HG03139 (cell line): ENCODE measurements at regions not wholly inside any gene's neighbourhood (a gene's known extent, or its start where the extent isn't known, plus 50 kb on each side); places are given as distances from the start of the nearest gene placed in this dataset.

ENCODE experiments used
- ATAC-seq: cut with Tn5 transposase; IDR thresholded peaks from one replicate; pipeline ENCODE4 v1.9.1; 2021; ENCODE audit not compliant: unreplicated experiment

DNA sequence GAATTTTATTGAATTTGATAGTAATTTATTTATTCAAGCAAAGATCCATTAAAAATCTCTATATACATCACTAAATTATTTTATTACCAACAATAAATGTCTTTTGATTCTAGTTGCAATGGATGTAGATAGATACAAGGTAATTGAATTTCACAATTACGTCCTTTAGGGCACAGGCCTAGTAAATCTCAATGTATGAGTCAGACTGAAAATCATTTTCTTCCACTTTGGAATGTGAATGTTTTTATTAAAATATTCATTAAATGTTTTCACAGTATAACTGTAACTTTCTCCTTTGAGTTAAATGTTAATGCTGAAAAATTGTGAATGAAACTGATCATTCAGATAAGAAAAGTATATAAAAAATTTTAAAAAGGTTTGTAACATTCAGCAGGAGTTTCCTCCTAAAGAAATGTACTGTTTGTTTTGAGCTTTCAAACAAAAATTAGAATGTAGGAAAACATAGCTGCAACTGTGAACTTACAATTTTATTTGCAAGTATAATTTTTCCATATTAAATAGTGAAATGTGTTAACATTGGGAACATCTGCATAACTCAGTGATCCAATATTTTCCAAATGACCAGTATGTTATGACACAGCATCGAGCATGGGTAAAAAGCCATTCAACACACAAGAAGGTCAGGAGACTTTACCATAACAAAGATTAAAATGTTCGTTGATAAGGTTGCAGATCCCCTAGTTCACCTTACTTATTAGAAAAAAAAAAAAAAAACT is 663.7 kb downstream of the METTL4 start:
- ATAC-seq: no peak

GRCh38 chr18:1914489-1914888 is 656.8 kb downstream of the METTL4 start:
- no peak for ATAC-seq

GRCh38 chr18:1916869-1917523 is 654.3 kb downstream of the METTL4 start:
- no peak for ATAC-seq

- no peak for ATAC-seq
Measured at GRCh38 chr18:1917569-1917968, 653.7 kb downstream of the METTL4 start.

DNA sequence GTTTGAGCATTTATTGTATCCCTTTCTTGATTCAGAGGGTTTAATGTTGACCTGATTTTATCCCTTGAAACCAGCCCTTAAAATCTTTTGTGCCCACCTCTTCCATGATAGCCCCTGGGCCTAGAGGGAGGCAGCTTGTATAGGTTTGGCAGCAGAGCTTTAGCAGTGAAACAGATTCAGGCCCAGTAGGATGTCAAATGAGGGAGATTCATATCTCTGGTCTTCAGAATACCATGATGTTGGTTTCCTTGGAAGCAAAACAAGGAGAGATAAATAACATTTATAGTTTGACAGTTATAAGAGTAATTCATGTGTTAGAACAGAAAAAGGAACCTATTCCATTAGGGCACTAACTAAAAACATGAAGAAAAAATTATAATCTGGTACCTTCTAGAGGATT is 649.2 kb downstream of the METTL4 start:
- no peak for ATAC-seq

DNA sequence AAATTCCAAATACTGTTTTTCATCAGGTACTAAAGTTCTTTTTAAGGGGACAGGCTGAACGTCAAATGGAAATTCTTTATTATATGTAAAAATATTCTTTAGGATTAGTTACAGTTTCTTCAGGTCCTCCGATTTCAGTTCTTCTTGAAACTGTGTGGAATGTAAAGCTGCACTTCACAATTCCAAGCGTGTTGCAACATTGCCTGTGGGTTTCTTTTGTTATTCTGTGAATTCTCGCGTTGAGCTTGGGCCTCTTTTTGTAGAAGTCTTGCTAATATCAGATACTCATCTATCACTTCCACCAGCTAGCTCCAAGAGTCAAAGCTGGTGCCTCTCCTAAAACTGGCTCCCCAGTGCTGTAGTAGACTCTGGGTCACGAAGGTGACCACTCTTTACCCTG is 642.6 kb downstream of the METTL4 start:
- no peak for ATAC-seq

DNA sequence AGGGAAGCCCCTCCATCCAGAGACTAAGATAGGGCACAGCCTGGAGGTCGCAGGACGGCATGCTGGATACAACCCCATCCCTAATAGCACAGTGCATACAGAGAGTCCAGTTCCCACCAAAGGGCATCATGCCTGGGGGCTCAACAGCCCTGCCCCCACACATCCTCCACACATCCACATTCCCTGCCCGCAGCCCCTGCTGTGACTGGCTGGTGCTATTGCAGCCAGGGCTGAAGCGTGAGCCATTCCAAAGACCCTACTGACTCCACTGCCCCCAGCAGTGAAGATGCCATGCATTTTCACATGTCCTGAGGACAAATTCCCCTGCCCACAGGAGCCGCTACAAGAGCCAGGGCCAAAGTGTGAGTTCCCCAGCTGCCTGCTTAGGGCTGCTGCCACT is 641.6 kb downstream of the METTL4 start:
- ATAC-seq: no peak

GRCh38 chr18:1930291-1931270 is 640.7 kb downstream of the METTL4 start:
- ATAC-seq: no peak

DNA sequence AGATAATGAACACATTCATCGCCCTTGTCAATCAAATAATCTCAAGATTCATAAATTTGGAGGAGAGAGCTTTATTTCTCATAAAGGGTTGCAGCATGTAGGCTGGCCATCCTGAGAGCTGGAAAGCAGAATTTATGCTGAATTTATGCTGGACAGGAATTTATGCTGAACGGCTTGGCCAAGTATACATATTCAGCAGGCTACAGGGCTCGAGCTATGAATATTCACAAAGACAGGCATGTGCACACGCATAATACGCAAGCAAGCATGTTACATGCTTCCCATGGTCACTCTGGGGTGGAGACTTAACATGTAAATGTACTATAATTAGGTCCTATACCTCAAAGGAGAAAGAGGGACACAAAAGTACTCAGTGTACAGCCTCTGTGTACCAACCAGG is 618.8 kb downstream of the METTL4 start:
- ATAC-seq: no peak

DNA sequence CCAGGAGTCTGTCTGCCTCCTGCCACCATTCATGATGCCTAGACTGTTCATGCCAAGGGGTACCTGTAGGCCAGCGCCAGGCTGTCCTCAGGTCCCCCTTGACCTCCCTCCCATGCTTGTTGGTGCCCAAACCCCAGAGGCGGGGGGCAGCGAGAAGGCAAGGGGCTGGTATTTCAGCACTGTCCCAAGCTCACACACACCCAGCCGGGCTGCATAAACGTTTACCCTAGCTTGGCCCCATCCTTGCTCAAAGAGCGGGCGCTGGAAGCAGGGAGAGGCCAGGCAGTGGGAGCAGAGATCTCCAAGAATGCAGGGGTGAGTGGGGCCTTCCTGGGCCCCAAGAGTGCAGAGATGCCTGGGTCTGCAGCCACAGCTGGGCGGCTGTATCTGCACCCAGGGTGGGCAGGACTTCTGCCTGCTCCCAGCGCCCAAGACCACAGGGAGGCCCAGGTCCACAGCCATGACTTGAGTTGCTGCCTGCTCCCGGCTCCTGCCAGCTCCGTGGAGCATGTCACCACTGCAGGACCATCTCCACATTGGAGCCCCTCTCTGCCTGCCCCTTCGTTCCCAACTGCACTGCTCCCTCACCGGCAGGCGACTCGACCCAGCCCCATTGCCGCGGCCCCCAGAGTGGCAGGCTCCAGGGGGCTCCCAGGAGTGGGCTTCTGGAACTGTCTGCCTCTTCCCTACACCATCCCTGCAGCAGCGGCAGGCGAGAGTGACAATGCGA is 616.6 kb downstream of the METTL4 start:
- ATAC-seq: no peak

- ATAC-seq: no peak
Measured at GRCh38 chr18:1958798-1959197, 612.5 kb downstream of the METTL4 start.

- no peak for ATAC-seq
Measured at GRCh38 chr18:1965016-1965415, 606.3 kb downstream of the METTL4 start.

DNA sequence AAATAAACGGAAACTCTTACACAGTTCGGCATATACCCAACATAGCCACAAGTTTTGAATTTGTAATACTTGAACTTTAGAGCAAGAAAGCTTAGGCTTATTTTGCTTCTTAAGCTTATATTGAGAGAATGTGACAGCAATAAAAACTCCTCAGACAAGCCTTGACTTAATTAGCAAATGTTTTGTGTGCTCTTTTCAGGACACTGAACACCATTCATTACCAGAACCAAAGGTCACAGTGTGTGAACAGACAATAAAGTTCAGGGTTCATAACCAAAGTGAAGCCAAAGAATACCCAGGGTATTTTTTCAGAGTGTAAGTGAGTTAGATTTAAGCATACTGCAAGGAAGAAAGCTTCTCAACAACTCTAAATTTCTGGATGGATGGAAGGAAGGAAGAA is 605.8 kb downstream of the METTL4 start:
- ATAC-seq: no peak

DNA sequence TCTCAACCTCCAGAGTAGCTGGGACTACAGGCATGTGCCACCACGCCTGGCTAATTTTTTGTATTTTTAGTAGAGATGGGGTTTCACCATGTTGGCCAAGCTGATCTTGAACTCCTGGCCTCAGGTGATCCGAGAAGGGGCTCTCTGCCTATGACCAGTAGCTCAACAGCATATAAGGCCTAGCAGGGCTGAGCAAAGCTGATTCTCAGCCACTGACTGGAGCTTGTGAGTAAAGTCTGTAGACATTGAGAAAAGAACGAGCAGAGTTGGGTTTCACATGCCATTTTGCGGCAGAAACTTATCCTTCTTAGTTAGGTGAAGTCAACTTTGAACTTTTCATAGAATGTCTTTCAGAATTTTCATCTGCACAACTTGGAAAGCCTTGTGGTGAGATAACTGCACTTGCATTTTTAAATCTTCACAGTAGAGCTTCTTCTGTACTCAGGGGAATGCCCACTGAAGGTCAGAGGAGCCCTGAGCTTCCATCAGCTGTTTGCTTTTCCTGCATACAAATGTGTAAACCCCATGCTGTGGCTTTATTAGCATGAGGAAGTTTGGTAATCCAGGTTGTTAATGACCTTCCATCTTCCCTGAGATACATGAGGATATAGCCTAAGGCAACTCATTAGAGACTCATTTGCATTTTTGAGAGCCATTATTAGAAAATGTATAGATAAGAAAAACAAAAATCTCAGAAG is 602.4 kb downstream of the METTL4 start:
- no peak for ATAC-seq

- ATAC-seq: no peak
Measured at GRCh38 chr18:1976484-1976883, 594.8 kb downstream of the METTL4 start.

- no peak for ATAC-seq
Measured at GRCh38 chr18:1982056-1982455, 589.2 kb downstream of the METTL4 start.

GRCh38 chr18:1983746-1984515 is 587.4 kb downstream of the METTL4 start:
- no peak for ATAC-seq

GRCh38 chr18:1993866-1994265 is 577.4 kb downstream of the METTL4 start:
- ATAC-seq: no peak

- ATAC-seq: no peak
Measured at GRCh38 chr18:1994471-1994870, 576.8 kb downstream of the METTL4 start.
